IMR-90 (cell line): ENCODE measurements at regions not wholly inside any gene's neighbourhood (a gene's known extent, or its start where the extent isn't known, plus 50 kb on each side); places are given as distances from the start of the nearest gene placed in this dataset.

Source experiments
- ATAC-seq: fragments of 200-7000 bp; cut with Tn5 transposase; 2 replicates; pipeline ENCODE4 v1.9.1; 2020; ENCODE audit warnings: low read depth, mild to moderate bottlenecking, moderate library complexity
- BruUV-seq: library from RNA; stranded (reverse); fragments of 400-500 nt; replicated peaks from 2 replicates; lab custom pipeline; 2021; lab: Mats Ljungman, UMichigan
- CTCF ChIA-PET: fragments of 300-600 bp; formaldehyde crosslinking; extraction: SDS; loops from one replicate; lab custom pipeline; 2021; ENCODE audit warnings: antibody characterized with exemption; lab: Yijun Ruan, JAX
- POLR2A ChIA-PET: fragments of 300-600 bp; sonication (Branson Sonifier 250); formaldehyde crosslinking; loops from one replicate; lab custom pipeline; 2022; ENCODE audit warnings: antibody characterized with exemption; ENCODE audit not compliant: unreplicated experiment; lab: Charles Lee
- DNase-seq: peaks from one replicate; pipeline ENCODE4 v3.0.0; 2013
- H2AFZ ChIP-seq: replicated peaks from 2 replicates; pipeline ENCODE3; 2013; ENCODE audit warnings: low read length, mild to moderate bottlenecking; ENCODE audit not compliant: poor library complexity
- H2AK5ac ChIP-seq: 2 replicates; pipeline ENCODE4 v1.6.1; 2013; ENCODE audit warnings: low read depth, low read length, inconsistent platforms
- H2AK9ac ChIP-seq: replicated peaks from 2 replicates; pipeline ENCODE3; 2013; ENCODE audit warnings: mild to moderate bottlenecking, low read depth, low read length, moderate library complexity; ENCODE audit not compliant: poor library complexity
- H2BK120ac ChIP-seq: 2 replicates; pipeline ENCODE4 v1.6.1; 2013; ENCODE audit warnings: low read depth, low read length, inconsistent platforms
- H2BK15ac ChIP-seq: 3 replicates; pipeline ENCODE4 v1.6.1; 2013; ENCODE audit warnings: low read depth, low read length, inconsistent platforms
- H2BK20ac ChIP-seq: 2 replicates; pipeline ENCODE4 v1.6.1; 2013; ENCODE audit warnings: low read depth, mild to moderate bottlenecking, inconsistent platforms, low read length, moderate library complexity
- H2BK5ac ChIP-seq: 2 replicates; pipeline ENCODE4 v1.6.1; 2013; ENCODE audit warnings: mild to moderate bottlenecking, low read depth, low read length, inconsistent platforms; ENCODE audit not compliant: poor library complexity, severe bottlenecking
- H3K14ac ChIP-seq: replicated peaks from 2 replicates; pipeline ENCODE4 v1.6.1; 2013; ENCODE audit warnings: low read depth, low read length, inconsistent platforms
- H3K18ac ChIP-seq: 2 replicates; pipeline ENCODE4 v1.6.1; 2013; ENCODE audit warnings: low read depth, low read length, control low read depth
- H3K23ac ChIP-seq: 2 replicates; pipeline ENCODE4 v1.6.1; 2013; ENCODE audit warnings: low read depth, low read length, inconsistent platforms
- H3K27ac ChIP-seq: 2 replicates; pipeline ENCODE4 v1.5.1; 2013; ENCODE audit warnings: mild to moderate bottlenecking, control low read depth, low read length; ENCODE audit not compliant: insufficient read depth
- H3K27me3 ChIP-seq: 2 replicates; pipeline ENCODE4 v1.6.1; 2013; ENCODE audit warnings: low read length; ENCODE audit not compliant: control insufficient read depth, insufficient read depth
- H3K36me3 ChIP-seq: 2 replicates; pipeline ENCODE4 v1.6.1; 2013; ENCODE audit warnings: low read length, mixed read lengths; ENCODE audit not compliant: control insufficient read depth, insufficient read depth
- H3K4ac ChIP-seq: 2 replicates; pipeline ENCODE4 v1.6.1; 2013; ENCODE audit warnings: low read depth, low read length, inconsistent platforms
- H3K4me1 ChIP-seq: 2 replicates; pipeline ENCODE4 v1.6.1; 2013; ENCODE audit warnings: low read length, mixed read lengths; ENCODE audit not compliant: control insufficient read depth, insufficient read depth
- H3K4me2 ChIP-seq: 2 replicates; pipeline ENCODE4 v1.6.1; 2013; ENCODE audit warnings: low read depth, mild to moderate bottlenecking, control low read depth, low read length, moderate library complexity
- H3K4me3 ChIP-seq: 2 replicates; pipeline ENCODE4 v1.5.1; 2013; ENCODE audit warnings: low read depth, mild to moderate bottlenecking, control low read depth, low read length, moderate library complexity; ENCODE audit not compliant: insufficient read depth
- H3K56ac ChIP-seq: 2 replicates; pipeline ENCODE4 v1.6.1; 2013; ENCODE audit warnings: low read length, inconsistent platforms; ENCODE audit not compliant: insufficient read depth; ENCODE audit errors: extremely low read depth
- H3K79me1 ChIP-seq, 2 experiments: 2 replicates each; pipeline ENCODE4 v1.6.1; 2013; ENCODE audit warnings: low read length in 2 of 2, inconsistent platforms in 1 of 2, low read depth in 1 of 2
- H3K9ac ChIP-seq: 2 replicates; pipeline ENCODE4 v1.6.1; 2013; ENCODE audit warnings: low read depth, low read length, control low read depth
- H3K9me1 ChIP-seq: 2 replicates; pipeline ENCODE4 v1.6.1; 2013; ENCODE audit warnings: low read length, inconsistent platforms; ENCODE audit not compliant: insufficient read depth
- H3K9me3 ChIP-seq: 2 replicates; pipeline ENCODE4 v1.6.1; 2013; ENCODE audit warnings: low read length; ENCODE audit not compliant: control insufficient read depth, insufficient read depth
- H4K20me1 ChIP-seq: 2 replicates; pipeline ENCODE4 v1.6.1; 2013; ENCODE audit warnings: low read length, inconsistent platforms; ENCODE audit not compliant: insufficient read depth
- H4K5ac ChIP-seq: 2 replicates; pipeline ENCODE4 v1.6.1; 2013; ENCODE audit warnings: mild to moderate bottlenecking, low read depth, low read length, control low read depth
- H4K8ac ChIP-seq, 2 experiments: 2 replicates each; pipeline ENCODE4 v1.6.1; 2013; ENCODE audit warnings: low read depth in 2 of 2, low read length in 2 of 2, control low read depth in 1 of 2, inconsistent platforms in 1 of 2
- H4K91ac ChIP-seq: 2 replicates; pipeline ENCODE4 v1.6.1; 2013; ENCODE audit warnings: low read depth, low read length, inconsistent platforms; ENCODE audit not compliant: insufficient read depth
- MAFK ChIP-seq: IDR thresholded peaks from 2 replicates; pipeline ENCODE4 v1.6.1; 2012; ENCODE audit warnings: low read depth, low read length, improper control_type of control experiment
- NFE2L2 ChIP-seq: fragments of 150-350 bp; IDR thresholded peaks from 2 replicates; pipeline ENCODE4 v1.6.1; 2016; ENCODE audit warnings: low read depth, mild to moderate bottlenecking, low read length
- SMC3 ChIP-seq: fragments of 150-350 bp; IDR thresholded peaks from 2 replicates; pipeline ENCODE4 v1.6.1; 2016; ENCODE audit warnings: low read depth, mild to moderate bottlenecking, antibody characterized with exemption, low read length, moderate library complexity
- WGBS, 2 experiments: methylation state at CpG; one replicate each; pipeline versions ENCODE4 v1.1.5 to v1.1.7; 2013; ENCODE audit warnings: missing lambda C conversion rate in 2 of 2; ENCODE audit not compliant: insufficient read length in 1 of 2; ENCODE audit errors: extremely low coverage in 2 of 2; 5-methylcytosine and 5-hydroxymethylcytosine counted together
- dilution Hi-C: fragments of 300-500 bp; cut with HindIII; formaldehyde crosslinking; loops from one replicate; pipeline ENCODE4 v1.14.3; 2018; ENCODE audit warnings: low sequenced_read_pairs; ENCODE audit not compliant: unreplicated experiment
- in situ Hi-C: fragments of 300-500 bp; cut with MboI; formaldehyde crosslinking; loops from 3 replicates; pipeline ENCODE4 v1.14.3; 2019; ENCODE audit warnings: low sequenced_read_pairs, inconsistent platforms, mixed read lengths
- intact Hi-C: fragments of 100-400 bp; cut with micrococcal nuclease; formaldehyde crosslinking; loops from 2 replicates; pipeline ENCODE4 v1.10.0; 2022

DNA sequence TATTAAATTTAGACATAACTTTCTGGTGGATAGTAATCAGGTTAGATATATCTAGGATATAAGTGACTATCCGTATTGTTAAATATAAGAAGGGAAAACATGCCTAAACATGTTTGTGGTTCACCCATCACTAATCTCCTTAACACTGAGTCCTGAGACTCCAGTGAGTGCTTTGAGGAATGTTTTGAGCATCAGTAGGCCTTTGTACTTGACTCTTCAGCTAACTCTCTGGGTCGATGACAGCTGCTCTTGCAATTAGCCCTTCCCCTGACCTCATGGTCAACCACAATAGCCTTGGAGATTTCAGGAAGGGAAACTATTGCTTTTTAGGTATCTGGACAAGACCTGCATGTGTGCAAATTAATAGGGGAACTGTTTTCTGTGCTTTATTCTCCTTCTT lies 716.8 kb downstream of the EPHA4 start:
- Histone ChIP-seq H3K4me3 (no peak overlapping the region), H3K79me1 (no peaks in the 10 kb centered on the region), H3K9me3 (no peaks in the 10 kb centered on the region), H3K4ac (no peak overlapping the region), H3K56ac (no peak overlapping the region), H2AK9ac (no peak overlapping the region), H4K91ac (no peak overlapping the region), H3K27ac (no peak overlapping the region), H2AFZ (no peak overlapping the region), H2BK20ac (no peak overlapping the region), H3K9ac (no peak overlapping the region), H3K23ac (no peak overlapping the region), H3K9me1 (no peaks in the 10 kb centered on the region), H3K4me1 (0 out of 2 replicates have a peak, but pooled peaks cover 2% of the 10 kb centered on the region), H2BK15ac (no peak overlapping the region), H2BK5ac (no peak overlapping the region), H3K14ac (0 out of 2 replicates have a peak overlapping the region, but pooled peaks have one; percentile 7), H3K4me2 (no peak overlapping the region), H3K18ac (no peak overlapping the region), H4K8ac (no peak overlapping the region), H2AK5ac (no peak overlapping the region), H4K20me1 (no peaks in the 10 kb centered on the region), H3K36me3 (no peaks in the 10 kb centered on the region), H3K27me3 (no peaks in the 10 kb centered on the region), H2BK120ac (no peak overlapping the region), H4K5ac (0 out of 2 replicates have a peak overlapping the region, but pooled peaks have one; percentile 12)
- dilution Hi-C loops (no loop called here), intact Hi-C loops (no loop called here), in situ Hi-C loops (no loop called here)
- ChIA-PET CTCF (no interaction called here), POLR2A (no interaction called here)
- ATAC-seq (no peak), DNase-seq (peak; percentile 57)
- no peak for TF ChIP-seq MAFK
- no peak for TF ChIP-seq SMC3
- no peak for TF ChIP-seq NFE2L2
- no CpG with 5 or more reads among the region's 2 CpGs for WGBS, 2 experiments
- no TSS peak for BruUV-seq
